NOMO-1 treated with DMSO at 0.1 percent for 48 hours (cell line): ENCODE measurements at regions not wholly inside any gene's neighbourhood (a gene's known extent, or its start where the extent isn't known, plus 50 kb on each side); places are given as distances from the start of the nearest gene placed in this dataset.

Experiments used
- DNase-seq: peaks from one replicate; lab custom pipeline; 2025; ENCODE audit not compliant: unreplicated experiment; lab: John Stamatoyannopoulos, UW

DNA sequence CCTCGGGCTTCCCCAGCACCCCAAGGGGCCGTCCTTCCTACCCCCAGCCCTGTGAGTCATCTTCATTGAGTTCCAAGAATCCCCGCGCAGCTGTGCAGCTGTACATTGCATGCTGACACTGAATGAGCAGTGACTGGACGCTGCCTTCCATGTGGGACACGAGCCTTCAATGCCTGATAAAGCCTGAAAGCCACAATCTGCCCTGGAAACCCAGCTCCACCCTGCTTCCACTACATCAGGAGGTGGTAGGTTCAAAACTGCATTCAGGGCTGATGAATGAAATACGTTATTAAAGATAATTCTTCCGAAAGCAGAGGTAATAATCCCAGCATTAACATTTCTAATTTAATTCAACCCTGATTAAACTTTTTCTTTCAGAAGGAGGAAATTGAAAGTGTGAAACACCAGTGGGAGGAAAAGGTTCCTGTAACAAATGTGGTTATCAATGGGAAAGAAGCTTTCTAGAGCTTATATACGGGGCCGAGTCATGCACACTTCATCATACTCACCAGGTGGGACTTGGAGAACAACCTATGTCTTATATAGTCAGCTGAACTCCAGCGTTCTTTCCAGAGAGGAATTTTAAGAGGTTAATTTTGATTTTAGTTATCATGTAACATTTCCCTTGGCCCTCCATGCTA is 360.1 kb downstream of the LPIN1 start:
- DNase-seq = no peak

DNA sequence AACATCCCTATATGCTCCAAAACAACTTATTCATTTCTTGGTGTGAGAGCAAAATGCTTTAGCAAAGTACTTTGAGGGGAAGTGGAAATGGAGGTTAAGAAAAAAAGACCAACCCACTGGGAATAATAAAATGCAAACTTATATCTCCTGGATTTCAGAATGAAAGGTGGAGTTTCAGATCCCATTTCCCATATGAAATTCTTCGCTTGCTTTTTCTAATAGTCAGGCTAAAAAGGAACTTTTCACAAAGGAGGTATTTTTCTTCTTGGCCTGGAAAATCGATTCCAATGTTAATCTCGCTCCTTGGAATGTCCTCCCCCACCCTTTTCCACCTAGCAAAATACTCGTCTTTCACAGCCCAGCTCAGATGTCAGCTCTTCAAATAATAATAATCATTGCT is 360.9 kb downstream of the LPIN1 start:
- no peak for DNase-seq

DNA sequence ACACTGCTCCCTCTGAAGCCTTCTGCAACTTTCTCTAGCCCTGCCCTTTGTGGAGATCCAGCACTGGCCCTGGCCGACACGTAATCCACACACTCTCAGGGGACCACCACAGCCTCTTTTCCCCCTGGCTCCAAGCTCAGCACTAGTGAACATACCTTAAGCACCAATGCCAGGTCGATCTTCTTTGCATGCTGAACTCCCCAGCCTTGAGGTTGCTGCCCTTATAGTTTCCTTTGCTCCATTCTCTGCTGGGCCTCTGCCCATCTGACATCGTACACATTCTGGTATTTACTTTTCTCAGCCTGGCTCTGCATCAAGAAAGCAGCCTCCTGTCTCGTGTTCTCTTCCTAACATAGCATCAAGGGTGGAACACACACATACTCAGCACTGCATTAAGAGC is 361.5 kb downstream of the LPIN1 start:
- DNase-seq = no peak

DNA sequence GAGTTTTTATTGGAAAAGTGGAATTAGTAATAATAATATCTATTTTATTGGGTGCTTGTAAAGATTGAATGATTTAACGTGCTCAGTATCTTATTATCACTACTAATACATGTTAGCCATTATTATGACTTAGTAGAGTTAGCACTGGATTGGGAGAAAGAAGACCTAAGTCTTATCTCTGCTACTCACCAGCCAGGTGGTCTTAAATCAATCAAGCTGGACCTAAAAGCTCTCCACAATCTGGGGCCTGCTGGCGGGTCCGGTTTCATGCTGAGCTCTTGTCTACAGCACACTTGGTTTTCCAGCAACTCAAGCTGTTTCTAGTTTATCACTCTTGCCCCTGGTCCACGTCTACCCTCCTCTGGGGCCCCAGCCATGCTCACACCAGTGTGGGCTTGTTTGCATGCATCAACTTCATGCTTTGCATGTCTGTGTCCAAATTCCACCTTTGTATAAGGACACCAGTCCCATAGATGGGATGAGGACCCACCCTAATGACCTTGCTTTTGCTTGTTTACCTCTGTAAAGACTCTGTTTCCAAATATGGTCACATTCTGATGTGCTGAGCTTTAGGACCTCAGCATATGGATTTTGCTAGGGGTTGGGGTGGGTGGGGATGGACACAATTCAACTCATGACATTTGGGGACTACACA is 363.1 kb downstream of the LPIN1 start:
- no peak for DNase-seq

DNA sequence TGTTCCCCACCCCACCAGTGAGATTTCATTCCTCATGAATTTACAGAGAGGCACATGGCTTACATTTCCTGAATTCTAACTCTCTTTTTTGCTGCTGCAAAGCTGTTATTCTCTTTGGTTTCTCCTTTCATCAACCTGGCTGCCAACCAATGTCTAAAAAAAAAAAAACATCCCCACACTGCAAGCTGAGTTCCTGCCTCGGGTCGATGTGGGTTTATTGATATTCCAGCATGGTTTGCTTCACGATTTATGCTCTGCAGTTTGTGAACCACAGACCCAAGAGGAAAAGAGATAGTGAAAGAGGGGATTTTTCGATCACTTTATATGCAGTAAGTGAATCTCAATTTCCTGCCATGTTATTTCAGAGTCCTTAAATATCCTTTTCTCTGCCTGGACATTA is 363.6 kb downstream of the LPIN1 start:
- DNase-seq = no peak

DNA sequence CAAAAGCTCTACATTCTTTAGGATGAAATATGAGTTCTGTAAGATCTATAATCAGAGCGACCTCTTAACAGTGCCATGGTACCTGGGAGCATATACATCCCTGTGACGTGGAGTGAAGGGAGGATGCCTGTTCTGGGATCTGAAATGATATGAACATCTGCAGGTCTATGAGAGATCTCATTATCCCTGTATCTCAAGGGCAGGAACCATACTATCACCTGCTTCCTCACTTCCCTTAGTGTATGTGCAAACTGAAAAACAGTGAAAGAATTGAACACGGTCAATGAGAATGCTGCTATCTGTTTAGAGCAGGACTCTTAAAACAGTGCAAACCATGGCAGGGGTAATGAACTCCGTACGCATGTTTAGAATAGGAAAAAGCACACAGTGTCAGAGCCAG is 364.0 kb downstream of the LPIN1 start:
- DNase-seq = no peak

DNA sequence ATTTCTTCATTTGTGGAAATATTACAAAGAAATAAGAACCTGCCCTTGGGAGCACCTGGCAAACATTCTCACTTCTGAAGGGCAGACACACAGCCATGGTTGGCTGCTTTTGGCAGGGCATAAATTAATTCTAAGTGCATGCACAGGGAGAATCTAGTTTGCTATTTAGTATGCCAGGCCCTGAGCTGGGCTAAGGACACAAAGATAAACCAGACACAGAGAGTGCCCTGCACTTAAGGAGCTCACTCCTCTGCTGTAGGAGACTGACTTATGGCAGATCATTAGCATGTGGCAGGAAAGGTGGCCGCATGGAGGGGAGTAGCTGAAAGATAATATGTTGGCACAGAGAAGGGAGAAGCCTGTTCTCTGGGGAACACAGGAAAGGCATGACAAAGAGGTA is 367.0 kb downstream of the LPIN1 start:
- DNase-seq = no peak

DNA sequence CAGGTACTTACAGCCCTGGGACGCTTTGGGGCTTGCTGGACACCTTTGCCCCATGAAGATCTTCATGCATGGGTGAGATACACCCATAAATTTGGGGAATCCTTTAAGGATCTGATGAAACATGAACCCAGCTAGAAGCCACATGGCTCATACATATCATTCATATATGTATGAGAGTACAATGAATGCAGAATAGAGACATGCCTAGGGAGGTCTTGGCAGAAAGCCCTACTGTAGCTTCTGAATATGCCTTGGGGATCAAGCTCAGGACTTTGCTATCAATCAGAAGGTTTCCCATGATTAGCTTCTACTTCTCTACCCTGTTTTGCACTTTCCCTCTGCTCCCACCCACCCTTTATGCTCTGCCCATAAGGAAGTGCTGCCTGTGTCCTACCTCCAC is 368.4 kb downstream of the LPIN1 start:
- no peak for DNase-seq

DNA sequence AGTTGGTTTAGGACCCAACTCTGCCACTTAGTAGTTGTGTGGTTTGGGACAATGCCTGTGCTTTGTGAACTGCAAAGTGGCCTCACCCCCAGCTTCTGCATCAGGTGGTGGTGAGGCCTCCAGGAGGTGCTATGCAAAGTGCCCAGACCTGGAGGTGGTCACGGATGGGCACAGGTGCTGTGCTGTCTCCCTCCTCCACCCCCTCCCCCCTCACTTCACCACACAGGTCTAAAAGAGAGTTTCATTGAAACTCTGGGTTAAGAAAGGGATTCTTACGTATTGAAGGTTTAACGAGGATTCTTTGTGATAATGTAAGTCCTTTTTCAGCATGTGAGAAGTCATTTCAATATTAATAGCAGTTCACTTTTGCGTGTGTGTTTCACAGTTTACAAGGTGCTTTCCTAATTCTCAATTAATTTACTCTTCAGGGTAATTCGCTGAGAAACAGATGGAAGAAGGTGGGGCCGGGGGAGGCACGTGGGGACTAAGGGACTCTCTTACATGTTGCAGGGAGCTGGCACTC is 369.9 kb downstream of the LPIN1 start:
- DNase-seq = no peak

DNA sequence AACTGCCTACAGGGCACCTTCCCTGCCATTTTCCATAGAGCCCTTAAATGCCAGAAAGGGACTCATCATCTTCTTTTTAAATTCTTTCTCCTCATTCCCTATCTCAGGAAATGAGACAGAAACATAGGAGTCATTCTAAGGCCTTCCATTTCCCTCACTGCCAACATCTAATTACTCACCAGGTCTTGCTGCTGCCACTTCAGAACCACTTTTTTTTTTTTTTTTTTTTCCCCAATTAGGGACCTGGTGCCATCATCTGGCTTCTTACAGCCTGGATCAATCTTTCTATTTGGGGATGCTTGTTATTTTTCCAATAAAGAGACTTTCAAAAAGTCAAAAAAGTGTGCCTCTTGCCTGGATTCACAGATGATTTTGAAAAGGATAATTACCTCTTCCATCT is 373.4 kb downstream of the LPIN1 start:
- no peak for DNase-seq

DNA sequence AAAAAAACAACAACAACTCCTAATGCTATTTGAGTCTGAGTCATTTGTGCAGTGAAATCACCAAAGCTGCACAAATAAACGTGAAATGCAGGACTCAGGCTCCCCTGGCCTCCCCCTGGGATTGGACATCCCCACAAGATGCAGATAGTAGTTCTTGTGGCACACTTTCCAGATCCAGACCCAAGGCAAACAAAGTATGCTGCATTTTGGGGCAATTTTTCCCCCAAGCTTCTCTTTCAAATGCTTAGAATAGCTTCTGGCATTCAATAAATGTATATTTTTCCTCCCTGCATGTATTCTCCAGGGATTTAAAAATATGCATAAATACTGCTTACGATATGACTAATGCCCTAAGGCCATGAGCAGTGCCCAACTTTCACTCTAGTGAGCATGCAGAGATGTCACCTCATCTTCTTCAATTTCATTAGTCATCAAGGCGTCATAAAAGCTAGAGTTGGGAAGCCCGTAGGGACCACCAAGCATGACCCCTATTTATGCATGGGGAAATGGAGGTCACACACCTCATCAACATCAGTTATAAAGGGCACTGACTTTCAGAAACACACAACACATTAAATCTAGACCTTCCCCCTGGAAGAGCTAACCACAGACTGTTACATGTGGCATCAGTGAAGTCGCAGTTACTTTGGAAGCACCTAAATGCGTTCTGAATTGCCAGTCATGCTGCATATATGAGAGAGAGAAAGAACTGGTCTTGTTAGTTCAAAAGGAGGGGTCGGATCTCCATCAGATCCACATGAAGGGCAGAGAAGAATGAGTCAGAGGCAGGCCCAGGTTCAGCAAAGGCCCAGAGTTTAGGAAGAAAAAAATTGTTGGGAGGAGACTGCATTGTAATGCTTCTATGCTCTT is 374.1 kb downstream of the LPIN1 start:
- DNase-seq = no peak

DNA sequence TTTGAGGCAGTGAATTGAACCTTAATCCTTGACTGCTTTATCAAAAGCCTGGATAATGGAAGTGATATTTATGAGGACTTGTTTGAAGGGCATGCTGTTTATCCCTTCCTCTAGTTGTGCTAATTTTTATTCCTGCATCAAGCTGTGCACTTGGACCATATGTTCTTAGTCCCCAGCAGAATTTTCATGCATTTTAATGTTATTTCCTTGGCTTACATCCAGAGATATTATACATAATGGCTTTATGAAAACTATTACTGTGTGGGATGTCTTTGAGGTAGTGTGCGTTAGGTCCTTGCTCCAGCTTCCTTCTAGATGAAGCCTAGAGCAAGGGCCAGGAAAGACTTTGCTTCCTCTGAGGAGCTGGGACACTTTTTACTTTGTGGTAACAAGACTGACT is 378.4 kb downstream of the LPIN1 start:
- no peak for DNase-seq

DNA sequence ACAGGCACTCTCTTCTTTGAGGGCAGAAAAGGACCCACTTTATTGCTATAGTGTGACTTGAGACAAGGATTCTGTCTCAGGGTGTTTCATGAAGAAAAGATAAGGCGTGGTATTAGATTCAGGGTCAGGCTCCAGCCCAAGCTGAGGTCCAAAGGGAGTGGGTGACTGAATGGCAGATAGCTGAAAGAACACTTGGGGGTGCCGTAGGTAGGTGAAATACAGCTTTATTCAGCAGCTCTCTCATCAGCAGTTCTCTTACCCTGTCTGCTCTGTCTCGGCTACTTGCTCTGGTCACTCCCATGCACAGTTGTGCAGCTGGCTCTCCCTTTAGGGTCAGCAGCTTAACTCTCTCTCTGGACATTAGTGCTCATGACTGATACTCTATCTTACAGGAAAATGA is 379.9 kb downstream of the LPIN1 start:
- no peak for DNase-seq

DNA sequence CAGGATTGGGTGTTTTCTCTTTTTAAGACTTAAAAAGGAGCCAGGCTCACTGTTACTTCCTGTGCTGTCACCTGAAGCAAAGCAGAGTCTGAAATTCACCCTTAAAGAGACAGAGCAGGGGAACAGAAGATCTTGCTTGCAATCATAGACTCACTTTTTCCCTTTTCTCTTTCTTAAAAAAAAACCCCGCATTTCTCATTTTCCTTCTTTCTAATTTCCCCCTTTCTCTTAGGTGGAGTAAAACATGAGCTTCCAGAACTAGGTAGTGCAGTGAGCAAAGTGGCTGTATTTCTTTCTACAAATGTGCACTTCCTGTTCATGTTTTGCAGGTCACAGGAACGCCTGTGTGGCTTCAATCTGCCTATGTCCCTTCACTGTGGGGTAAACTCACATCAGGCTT is 381.2 kb downstream of the LPIN1 start:
- DNase-seq = no peak

DNA sequence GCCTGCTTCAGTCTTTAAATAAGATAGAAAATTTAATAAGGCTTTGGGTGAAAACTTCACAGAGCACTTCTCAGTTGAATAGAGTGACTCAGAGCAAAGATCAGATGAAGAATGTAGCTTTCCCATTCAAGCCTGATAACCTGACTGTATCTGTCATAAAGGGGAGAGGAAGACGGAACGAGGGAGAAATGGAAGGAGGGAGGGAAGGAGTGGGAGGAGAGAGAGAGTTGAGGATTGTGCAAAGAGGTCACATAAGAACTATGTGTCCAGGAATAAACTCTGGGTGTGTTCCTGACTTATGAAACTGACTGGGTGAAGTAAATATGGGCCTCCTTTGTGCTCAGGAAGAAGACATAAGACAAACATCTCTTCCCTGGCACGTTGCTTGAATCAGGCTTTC is 385.5 kb downstream of the LPIN1 start:
- DNase-seq = no peak

DNA sequence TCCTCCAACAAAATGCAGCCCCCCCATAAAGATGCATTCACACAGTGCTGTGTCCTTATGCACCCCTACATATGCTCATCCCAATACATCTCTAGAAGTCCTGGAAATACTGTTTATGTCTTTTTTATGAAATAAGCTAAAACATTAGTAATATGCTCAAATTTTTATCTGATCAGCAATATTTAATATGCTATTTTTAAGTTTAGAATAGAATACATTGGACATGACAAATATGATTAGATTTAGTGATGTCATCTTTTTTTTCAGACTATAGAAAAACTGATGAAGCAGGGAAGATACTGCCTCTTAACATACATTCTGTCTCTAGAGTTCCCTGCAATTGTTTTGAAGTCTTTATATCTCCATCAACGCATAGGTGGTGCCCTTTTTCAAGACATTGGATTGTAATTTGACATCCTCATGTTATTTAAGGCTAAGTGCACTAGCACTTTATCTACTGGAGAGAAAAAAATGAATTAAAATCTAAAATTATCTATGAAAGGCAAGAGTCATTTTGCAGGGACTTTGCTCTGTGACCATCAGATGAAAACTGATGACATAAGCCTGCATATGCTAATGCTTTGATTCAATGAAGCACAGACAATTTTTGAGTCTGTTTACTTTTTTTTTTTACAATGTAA is 395.3 kb downstream of the LPIN1 start:
- no peak for DNase-seq

DNA sequence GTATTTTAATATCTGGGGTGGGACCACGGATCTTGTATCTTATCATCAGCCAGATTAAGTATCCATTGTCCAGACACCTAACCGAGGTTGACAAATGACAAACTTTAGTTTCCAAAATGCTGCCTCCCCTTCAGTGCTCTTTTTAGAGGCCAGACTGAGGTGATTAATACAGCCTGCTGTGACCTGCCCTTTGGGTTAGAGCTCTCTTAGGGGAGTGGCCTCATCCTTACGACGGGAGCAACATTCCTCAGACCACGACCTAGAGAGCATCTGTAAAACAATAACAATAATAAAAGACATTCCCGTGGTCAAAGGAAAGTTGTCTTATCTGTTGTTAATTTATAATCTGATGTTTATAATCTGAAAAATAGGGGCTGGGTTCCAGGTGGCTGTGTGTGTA is 405.3 kb downstream of the LPIN1 start:
- DNase-seq = no peak

DNA sequence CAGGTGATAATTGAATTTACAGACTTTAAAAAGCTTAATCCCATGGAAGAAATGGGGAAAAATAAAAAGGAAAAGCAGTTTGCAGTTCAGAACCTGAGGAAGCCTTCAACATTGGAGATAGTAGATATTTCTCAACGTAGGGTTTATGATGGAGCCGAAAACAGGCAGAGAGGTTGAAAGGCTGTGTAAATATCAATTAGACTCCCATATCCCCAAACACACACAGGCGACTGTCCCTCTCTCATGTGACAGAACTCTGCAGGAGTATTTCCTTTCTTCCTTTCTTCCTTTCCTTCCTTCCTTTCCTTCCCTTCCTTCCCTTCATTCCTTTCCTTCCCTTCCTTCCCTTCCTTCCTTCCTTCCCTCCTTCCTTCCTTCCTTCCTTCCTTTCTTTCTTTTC is 406.5 kb downstream of the LPIN1 start:
- DNase-seq = no peak

DNA sequence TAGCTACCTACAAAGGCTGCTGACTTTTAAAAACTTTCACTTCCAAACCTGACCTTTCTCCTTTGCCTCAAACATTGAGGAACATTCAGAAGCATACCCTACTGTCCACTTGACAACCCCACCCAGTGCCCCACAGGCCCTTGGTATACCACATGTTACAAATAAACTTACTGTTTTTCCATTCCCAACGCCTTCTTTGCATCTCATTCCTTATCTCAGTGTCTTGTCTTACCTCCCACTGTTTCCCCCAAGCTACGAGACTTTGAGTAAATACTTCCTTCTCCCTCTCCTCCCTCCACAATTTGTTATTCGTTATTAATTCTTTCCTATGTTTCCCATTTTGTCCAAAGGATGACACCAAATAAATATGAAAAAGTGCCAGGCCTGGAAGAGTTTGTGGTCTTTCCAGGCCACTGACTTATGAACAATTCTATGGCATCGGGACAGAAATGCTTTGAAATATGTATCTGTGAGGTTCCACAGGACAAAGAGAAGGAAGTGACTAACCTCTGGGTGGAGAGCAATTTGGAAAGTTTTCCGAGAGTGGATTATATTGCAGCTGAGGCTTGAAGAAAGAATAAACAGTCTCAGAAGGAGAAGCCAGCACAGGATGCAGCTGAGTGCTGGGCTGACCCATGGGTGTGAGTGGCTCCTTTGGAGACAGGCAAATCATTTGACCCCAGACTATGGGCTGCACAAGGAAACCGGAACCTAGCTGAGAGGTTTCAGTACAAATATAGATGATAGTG is 409.0 kb downstream of the LPIN1 start:
- DNase-seq = no peak

DNA sequence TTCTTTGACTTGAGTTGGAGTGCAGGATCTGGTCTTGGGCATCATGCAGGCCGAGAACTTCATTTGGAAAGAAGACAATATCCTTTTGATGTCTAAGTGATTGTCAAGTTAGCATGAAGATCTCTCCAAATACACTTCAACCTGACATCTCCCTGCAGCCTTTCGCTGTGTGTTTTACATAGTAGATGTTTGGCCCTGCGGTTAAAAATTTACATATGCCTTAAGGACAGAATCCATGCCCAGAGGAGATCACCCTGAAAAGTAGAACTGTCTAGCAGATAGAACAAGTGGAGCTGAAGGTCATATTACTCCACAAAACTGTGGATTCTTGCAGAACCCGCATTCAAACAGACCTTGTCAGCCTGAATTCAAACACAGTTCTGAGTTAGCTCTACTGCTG is 409.9 kb downstream of the LPIN1 start:
- no peak for DNase-seq

DNA sequence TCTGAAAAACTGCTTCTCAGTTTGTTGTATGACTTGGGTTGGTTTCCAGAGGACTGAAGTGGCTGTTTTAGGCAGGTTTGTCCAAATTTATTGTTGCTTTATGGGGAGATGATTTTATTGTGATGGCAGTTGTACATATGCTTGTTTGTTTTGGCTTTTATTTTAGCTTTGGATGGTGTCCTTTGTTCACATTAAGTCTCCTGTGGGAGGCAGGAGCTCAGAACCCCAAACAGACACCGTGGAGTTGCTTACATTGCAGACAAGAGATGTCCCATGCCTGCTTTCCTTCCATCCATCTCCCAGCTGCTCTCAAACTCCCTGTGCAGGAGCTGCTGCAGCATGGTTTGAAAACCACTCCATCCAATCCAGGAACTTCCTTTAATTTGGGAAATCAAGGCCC is 414.7 kb downstream of the LPIN1 start:
- DNase-seq = no peak
